ENCODE measurements at regions not wholly inside any gene's neighbourhood (a gene's known extent, or its start where the extent isn't known, plus 50 kb on each side); places are given as distances from the start of the nearest gene placed in this dataset.

- TF ChIP-seq CTCF (conservative IDR thresholded peaks at IDR 0.05; ENCODE audit: low read depth, low read length) (no peak), EZH2 (IDR thresholded peaks at IDR 0.05; ENCODE audit: borderline replicate concordance, low read depth, low read length, poor library complexity, severe bottlenecking) (no peak)
These were observed 253.4 kb upstream of the CASK start for GRCh38 chrX:42176789-42177188.

All from A673 (cell line).